B cell (primary cell): ENCODE measurements at regions not wholly inside any gene's neighbourhood (a gene's known extent, or its start where the extent isn't known, plus 50 kb on each side); places are given as distances from the start of the nearest gene placed in this dataset.
"Not testable (repeated sequence)": the region's sequence is repeated elsewhere in the genome, so short reads cannot be mapped to it uniquely, and the experiment has no call there.

Experiments
- ATAC-seq: fragments of 200-7000 bp; cut with Tn5 transposase; one replicate; pipeline ENCODE4 v1.10.0; 2021; ENCODE audit warnings: low read depth, mild to moderate bottlenecking, moderate number of reproducible peaks, moderate library complexity
- CTCF ChIA-PET: fragments of 350-600 bp; sonication (Branson Sonifier 250); formaldehyde crosslinking; loops from one replicate; lab custom pipeline; 2021; ENCODE audit warnings: antibody characterized with exemption, inconsistent platforms; lab: Charles Lee
- POLR2A ChIA-PET: fragments of 350-600 bp; sonication (Branson Sonifier 250); formaldehyde crosslinking; loops from one replicate; lab custom pipeline; 2021; ENCODE audit warnings: antibody characterized with exemption; lab: Charles Lee
- DNase-seq: peaks from one replicate; pipeline ENCODE4 v3.0.0; 2013
- H2AFZ ChIP-seq: 2 replicates; pipeline ENCODE4 v1.6.1; 2012; ENCODE audit warnings: mild to moderate bottlenecking, low read depth, low read length; ENCODE audit not compliant: insufficient read depth, poor library complexity, severe bottlenecking
- H3K27ac ChIP-seq, 2 donors: 1 replicate in 1 of 2; 2 replicates in 1 of 2; pipeline ENCODE4 v1.5.1; 2012 to 2013; ENCODE audit warnings: low read length in 2 of 2, mild to moderate bottlenecking in 2 of 2, moderate library complexity in 1 of 2
- H3K27me3 ChIP-seq, 4 experiments: fragments of 200-600 bp in 1 of 4; sonication (generic) in 1 of 4; replicated peaks in 1 of 4; 1 replicate in 2 of 4; 2 replicates in 2 of 4; pipeline versions ENCODE4 v1.6.1 to v1.7.0; 2013 to 2016; ENCODE audit warnings: low read length in 3 of 4, mild to moderate bottlenecking in 2 of 4, mixed read lengths in 1 of 4, moderate library complexity in 1 of 4; ENCODE audit not compliant: insufficient read depth in 4 of 4, control insufficient read depth in 3 of 4; ENCODE audit errors: control extremely low read depth in 1 of 4
- H3K36me3 ChIP-seq, 2 experiments: replicated peaks in 1 of 2; 1 replicate in 1 of 2; 2 replicates in 1 of 2; pipeline versions ENCODE4 v1.6.1 to v1.7.1; 2013; ENCODE audit warnings: low read length in 1 of 2; ENCODE audit not compliant: insufficient read depth in 2 of 2, control insufficient read depth in 1 of 2; ENCODE audit errors: control extremely low read depth in 1 of 2, extremely low read depth in 1 of 2
- H3K4me1 ChIP-seq, 2 donors: fragments of 200-600 bp in 1 of 2; sonication (generic) in 1 of 2; 1 replicate in 1 of 2; 2 replicates in 1 of 2; pipeline versions ENCODE4 v1.5.1 to v1.6.1; 2013 to 2017; ENCODE audit warnings: low read length in 2 of 2; ENCODE audit not compliant: control insufficient read depth in 2 of 2, insufficient read depth in 2 of 2
- H3K4me2 ChIP-seq: replicated peaks from 2 replicates; pipeline ENCODE3; 2012; ENCODE audit warnings: mild to moderate bottlenecking, low read depth, low read length; ENCODE audit not compliant: poor library complexity, severe bottlenecking
- H3K4me3 ChIP-seq, 5 experiments: fragments of 200-600 bp in 1 of 5; sonication (generic) in 1 of 5; 1 replicate in 3 of 5; 2 replicates in 2 of 5; pipeline versions ENCODE4 v1.5.1 to v1.7.0; 2011 to 2016; ENCODE audit warnings: low read length in 4 of 5, mild to moderate bottlenecking in 4 of 5, low read depth in 2 of 5, control low read depth in 1 of 5, moderate library complexity in 1 of 5; ENCODE audit not compliant: insufficient read depth in 1 of 5; ENCODE audit errors: control extremely low read depth in 1 of 5, extremely low read depth in 1 of 5
- H3K79me2 ChIP-seq: fragments of 200-600 bp; sonication (generic); one replicate; pipeline ENCODE4 v1.6.0; 2016; ENCODE audit warnings: low read length; ENCODE audit not compliant: control insufficient read depth, insufficient read depth
- H3K9ac ChIP-seq: fragments of 200-600 bp; sonication (generic); 2 replicates; pipeline ENCODE4 v1.6.1; 2017; ENCODE audit warnings: mild to moderate bottlenecking, low read length, moderate library complexity
- H3K9me3 ChIP-seq, 3 donors: one replicate each; pipeline versions ENCODE4 v1.6.1 to v1.7.1; 2013; ENCODE audit warnings: low read length in 2 of 3; ENCODE audit not compliant: control insufficient read depth in 2 of 3, insufficient read depth in 1 of 3; ENCODE audit errors: control extremely low read depth in 1 of 3
- H4K20me1 ChIP-seq: 2 replicates; pipeline ENCODE4 v1.6.0; 2012; ENCODE audit warnings: mild to moderate bottlenecking, low read length; ENCODE audit not compliant: insufficient read depth, control insufficient read depth, poor library complexity, severe bottlenecking
- H3K27ac Mint-ChIP-seq: one replicate; pipeline ENCODE4 v1.8.0; 2021; ENCODE audit warnings: mixed read lengths
- H3K27me3 Mint-ChIP-seq: one replicate; pipeline ENCODE4 v1.8.0; 2021; ENCODE audit warnings: mixed read lengths
- H3K4me1 Mint-ChIP-seq: one replicate; pipeline ENCODE4 v1.8.0; 2021; ENCODE audit warnings: mixed read lengths
- H3K4me3 Mint-ChIP-seq: one replicate; pipeline ENCODE4 v1.8.0; 2021; ENCODE audit warnings: mixed read lengths
- H3K9me3 Mint-ChIP-seq: one replicate; pipeline ENCODE4 v1.8.0; 2022; ENCODE audit warnings: mixed read lengths; ENCODE audit not compliant: insufficient read depth
- CTCF ChIP-seq: fragments of 200-600 bp; IDR thresholded peaks from one replicate; pipeline ENCODE4 v1.8.0; 2022; ENCODE audit warnings: antibody characterized with exemption, mild to moderate bottlenecking
- EZH2 ChIP-seq: IDR thresholded peaks from 2 replicates; pipeline ENCODE4 v1.6.1; 2012; ENCODE audit warnings: borderline replicate concordance, low read depth, mild to moderate bottlenecking, moderate library complexity, low read length; ENCODE audit not compliant: insufficient read depth, poor library complexity, severe bottlenecking
- WGBS: methylation state at CpG from one replicate; pipeline ENCODE4 v1.1.5; 2013; ENCODE audit warnings: missing lambda C conversion rate; ENCODE audit not compliant: insufficient coverage; 5-methylcytosine and 5-hydroxymethylcytosine counted together
- intact Hi-C: fragments of 100-400 bp; cut with micrococcal nuclease; formaldehyde crosslinking; loops from one replicate; pipeline ENCODE4 v1.10.0; 2022

- H4K20me1 ChIP-seq, result no peaks in the 10 kb centered on the region
- no peak overlapping the region for H3K4me3 ChIP-seq
- TF ChIP-seq EZH2, result no peak
- no peak for TF ChIP-seq CTCF
- ATAC-seq, result peak; percentile 51
- H3K4me1 ChIP-seq, result peaks cover 45 to 56% of the 10 kb centered on the region in 2 donors
- H3K4me1 Mint-ChIP-seq, result peaks cover 58% of the 10 kb centered on the region
- H3K9ac ChIP-seq, result no peak overlapping the region
- intact Hi-C loops, result no loop called here
- CTCF ChIA-PET, result no interaction called here
- H3K4me3 Mint-ChIP-seq, result peak overlapping the region; percentile 79
- peak; percentile 54 for DNase-seq
- H3K9me3 Mint-ChIP-seq, result no peaks in the 10 kb centered on the region
- peaks cover 0 to 24% (median 0%) of the 10 kb centered on the region in 3 donors for H3K9me3 ChIP-seq
- peak overlapping the region; percentile 16 for H2AFZ ChIP-seq
- peaks cover 60% of the 10 kb centered on the region for H3K27me3 Mint-ChIP-seq
- POLR2A ChIA-PET, result no interaction called here
- 52% methylated on average over 37 of the region's 37 CpGs for WGBS
- H3K36me3 ChIP-seq, result no peaks in the 10 kb centered on the region
- peaks cover 0 to 62% (median 29%) of the 10 kb centered on the region in 4 experiments for H3K27me3 ChIP-seq
- no peaks in the 10 kb centered on the region for H3K79me2 ChIP-seq
- peak overlapping the region; percentile 32 for H3K27ac Mint-ChIP-seq
- H3K27ac ChIP-seq, result no peak overlapping the region
- peak overlapping the region; percentile 46 for H3K4me2 ChIP-seq
These were observed 162.1 kb upstream of the ZNF337 start for GRCh38 chr20:25858495-25859425.

GRCh38 chr20:25857091-25857788 is 160.6 kb upstream of the ZNF337 start:
- H3K4me2 ChIP-seq, H3K9me3 Mint-ChIP-seq, ATAC-seq, H3K4me3 ChIP-seq, H3K27ac ChIP-seq, POLR2A ChIA-PET, intact Hi-C loops, CTCF ChIA-PET, H3K9ac ChIP-seq, H4K20me1 ChIP-seq, H3K36me3 ChIP-seq, H3K27ac Mint-ChIP-seq, H2AFZ ChIP-seq, DNase-seq, H3K79me2 ChIP-seq: not testable (repeated sequence)
- peaks cover 52% of the 10 kb centered on the region for H3K27me3 Mint-ChIP-seq
- WGBS, result 96% methylated on average over 21 of the region's 28 CpGs
- H3K4me1 Mint-ChIP-seq, result peaks cover 53% of the 10 kb centered on the region
- H3K4me3 Mint-ChIP-seq, result peak overlapping the region; percentile 45
- Histone ChIP-seq H3K27me3 (peaks cover 0 to 53% (median 22%) of the 10 kb centered on the region in 4 experiments), H3K9me3 (peaks cover 0 to 23% (median 0%) of the 10 kb centered on the region in 3 donors), H3K4me1 (peaks cover 31 to 40% of the 10 kb centered on the region in 2 donors)
